ENCODE measurements at regions not wholly inside any gene's neighbourhood (a gene's known extent, or its start where the extent isn't known, plus 50 kb on each side); places are given as distances from the start of the nearest gene placed in this dataset.
A peak's percentile ranks its signal among the peaks of the same experiment; 100 is the strongest.
"Not testable (repeated sequence)": the region's sequence is repeated elsewhere in the genome, so short reads cannot be mapped to it uniquely, and the experiment has no call there.

GRCh38 chr10:31239961-31240360 lies 79.1 kb upstream of the ZEB1 start:
- TF ChIP-seq POLR2A (IDR thresholded peaks at IDR 0.05) = no peak
- TF ChIP-seq CTCF (IDR thresholded peaks at IDR 0.05) = no peak
- Histone ChIP-seq H3K4me1 (no peaks in the 10 kb centered on the region), H3K4me3 (no peak overlapping the region), H3K27me3 (no peaks in the 10 kb centered on the region), H3K9me3 (peaks cover 0 to 3% of the 10 kb centered on the region in 2 donors), H3K27ac (no peak overlapping the region), H3K36me3 (no peaks in the 10 kb centered on the region)
- intact Hi-C loops (cut with DNase I; ENCODE audit: low total_unique reads) = no loop called here
- no peak for DNase-seq

- no peak for TF ChIP-seq CTCF (IDR thresholded peaks at IDR 0.05)
- TF ChIP-seq POLR2A (IDR thresholded peaks at IDR 0.05) = no peak
- intact Hi-C loops (cut with DNase I; ENCODE audit: low total_unique reads) = no loop called here
- H3K36me3 ChIP-seq = no peaks in the 10 kb centered on the region
- H3K27me3 ChIP-seq = no peaks in the 10 kb centered on the region
- no peak overlapping the region for H3K4me3 ChIP-seq
- no peak overlapping the region for H3K27ac ChIP-seq
- H3K9me3 ChIP-seq = no peaks in the 10 kb centered on the region
- H3K4me1 ChIP-seq = no peaks in the 10 kb centered on the region
- peak in 1 of 2 donors; percentile 29 for DNase-seq
Observed at GRCh38 chr10:31242902-31243301, 76.1 kb upstream of the ZEB1 start.

- H3K9me3 ChIP-seq; DNase-seq; H3K4me3 ChIP-seq; H3K4me1 ChIP-seq; intact Hi-C loops (cut with DNase I; ENCODE audit: low total_unique reads); H3K27ac ChIP-seq; H3K36me3 ChIP-seq; H3K27me3 ChIP-seq: not testable (repeated sequence)
Observed at GRCh38 chr10:31251118-31251517, 67.9 kb upstream of the ZEB1 start.

GRCh38 chr10:31253237-31253636 lies 65.8 kb upstream of the ZEB1 start:
- H3K4me1 ChIP-seq = no peaks in the 10 kb centered on the region
- H3K4me3 ChIP-seq = no peak overlapping the region
- TF ChIP-seq POLR2A (IDR thresholded peaks at IDR 0.05) (no peak), CTCF (IDR thresholded peaks at IDR 0.05) (no peak)
- H3K9me3 ChIP-seq = no peaks in the 10 kb centered on the region
- no peaks in the 10 kb centered on the region for H3K27me3 ChIP-seq
- no peak overlapping the region for H3K27ac ChIP-seq
- no peak for DNase-seq
- H3K36me3 ChIP-seq = no peaks in the 10 kb centered on the region
- intact Hi-C loops (cut with DNase I; ENCODE audit: low total_unique reads) = no loop called here

- no peaks in the 10 kb centered on the region for H3K36me3 ChIP-seq
- TF ChIP-seq CTCF (IDR thresholded peaks at IDR 0.05) (no peak), POLR2A (IDR thresholded peaks at IDR 0.05) (no peak)
- peaks cover 0 to 18% of the 10 kb centered on the region in 2 donors for H3K4me1 ChIP-seq
- peak overlapping the region; percentile 65 to 72 for H3K27ac ChIP-seq
- H3K27me3 ChIP-seq = no peaks in the 10 kb centered on the region
- intact Hi-C loops (cut with DNase I; ENCODE audit: low total_unique reads) = no loop called here
- no peaks in the 10 kb centered on the region for H3K9me3 ChIP-seq
- DNase-seq = no peak
- H3K4me3 ChIP-seq = peak overlapping the region in 1 of 2 donors; percentile 9
Observed at GRCh38 chr10:31261511-31262311, 57.3 kb upstream of the ZEB1 start.

Data from uterus (tissue), 3 donors.